ENCODE measurements at regions not wholly inside any gene's neighbourhood (a gene's known extent, or its start where the extent isn't known, plus 50 kb on each side); places are given as distances from the start of the nearest gene placed in this dataset.

GRCh38 chr2:192265751-192266150 lies 71.0 kb upstream of the TMEFF2 start:
- TF ChIP-seq EZH2 (IDR thresholded peaks at IDR 0.05; ENCODE audit: low read depth) (no peak), CTCF (conservative IDR thresholded peaks at IDR 0.05) (no peak)

Data from PC-9 (cell line).